ENCODE measurements at regions not wholly inside any gene's neighbourhood (a gene's known extent, or its start where the extent isn't known, plus 50 kb on each side); places are given as distances from the start of the nearest gene placed in this dataset.

GRCh38 chr4:108426493-108426892, 193.9 kb upstream of the RPL34 start:
- Histone ChIP-seq H3K36me3 (replicated peaks in 1 of 2; ENCODE audit: control insufficient read depth in 1 of 2, insufficient read depth in 2 of 2, low read length in 2 of 2) (no peaks in the 10 kb centered on the region), H4K20me1 (ENCODE audit: insufficient read depth, low read length) (no peaks in the 10 kb centered on the region), H3K9me3 (ENCODE audit: low read length) (no peaks in the 10 kb centered on the region), H3K27ac (ENCODE audit: extremely low read length, insufficient read depth, low read length) (no peak overlapping the region), H3K9ac (ENCODE audit: insufficient read depth, low read depth, low read length) (no peak overlapping the region), H3K4me1 (ENCODE audit: insufficient read depth, low read length) (no peaks in the 10 kb centered on the region), H3K4me3 (replicated peaks in 1 of 3; ENCODE audit: insufficient read depth in 1 of 3, low read depth in 2 of 3, low read length in 3 of 3) (no peak overlapping the region), H3K27me3 (ENCODE audit: control insufficient read depth in 1 of 2, insufficient read depth in 2 of 2, low read length in 2 of 2) (no peaks in the 10 kb centered on the region), H3K4me2 (ENCODE audit: low read depth, low read length) (no peak overlapping the region), H2AFZ (ENCODE audit: low read length) (no peak overlapping the region), H3K79me2 (ENCODE audit: insufficient read depth, low read length) (no peaks in the 10 kb centered on the region)
- TF ChIP-seq IRF2 (CRISPR knock-in tag; IDR thresholded peaks at IDR 0.05), result no peak
- no peak for TF ChIP-seq ELF3 (CRISPR knock-in tag; IDR thresholded peaks at IDR 0.05)
- TF ChIP-seq ZNF619 (CRISPR knock-in tag; IDR thresholded peaks at IDR 0.05), result no peak
- TF ChIP-seq ZNF639 (CRISPR knock-in tag; conservative IDR thresholded peaks at IDR 0.05), result no peak
- no peak for TF ChIP-seq CREM (IDR thresholded peaks at IDR 0.05)
- no peak for TF ChIP-seq CREM (CRISPR knock-in tag; IDR thresholded peaks at IDR 0.05)
- no peak for TF ChIP-seq ZNF704 (CRISPR knock-in tag; IDR thresholded peaks at IDR 0.05; ENCODE audit: borderline replicate concordance)
- TF ChIP-seq ZBTB37 (CRISPR knock-in tag; IDR thresholded peaks at IDR 0.05), result no peak
- TF ChIP-seq ZNF496 (CRISPR knock-in tag; IDR thresholded peaks at IDR 0.05; ENCODE audit: insufficient replicate concordance), result no peak
- in situ Hi-C loops (cut with HindIII; ENCODE audit: extremely low pct_ligation_motif_present, low pct_unique_long_range_greater_than_20kb), result no loop called here
- FAIRE-seq (no peak), ATAC-seq (no peak), DNase-seq (ENCODE audit: low spot score) (no peak)
- ChIA-PET CTCF (ENCODE audit: low intra/inter-chr PET ratio, low total read pairs) (no interaction called here), POLR2A (no interaction called here)
- BruUV-seq (replicated peaks), result no TSS peak
- WGBS (ENCODE audit: low lambda C conversion rate), result 35% methylated on average over 3 of the region's 3 CpGs
- intact Hi-C loops (cut with micrococcal nuclease; ENCODE audit: unreplicated experiment), result no loop called here
